ENCODE measurements at regions not wholly inside any gene's neighbourhood (a gene's known extent, or its start where the extent isn't known, plus 50 kb on each side); places are given as distances from the start of the nearest gene placed in this dataset.
"Not testable (repeated sequence)": the region's sequence is repeated elsewhere in the genome, so short reads cannot be mapped to it uniquely, and the experiment has no call there.

DNA sequence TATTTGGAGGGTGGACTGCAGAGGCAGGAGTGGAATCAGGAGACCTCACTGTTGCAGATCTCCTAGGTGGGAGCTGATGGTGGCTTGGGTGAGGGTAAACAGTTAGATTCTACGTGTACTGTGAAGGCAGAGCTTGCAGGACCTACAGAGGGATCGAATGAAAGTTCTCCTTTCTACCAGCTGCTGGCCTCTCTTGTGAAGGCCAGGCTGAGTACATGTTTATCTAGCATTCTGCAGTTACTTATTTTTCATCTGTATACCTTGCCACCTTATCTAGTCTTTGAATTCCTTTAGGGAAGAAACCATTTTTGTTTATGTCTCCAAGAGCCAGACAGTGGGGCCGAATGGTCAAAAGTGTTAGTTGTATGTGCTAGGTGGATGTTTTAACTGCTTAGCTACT is 57.6 kb downstream of the PTTG1 start:
- no peak for DNase-seq

DNA sequence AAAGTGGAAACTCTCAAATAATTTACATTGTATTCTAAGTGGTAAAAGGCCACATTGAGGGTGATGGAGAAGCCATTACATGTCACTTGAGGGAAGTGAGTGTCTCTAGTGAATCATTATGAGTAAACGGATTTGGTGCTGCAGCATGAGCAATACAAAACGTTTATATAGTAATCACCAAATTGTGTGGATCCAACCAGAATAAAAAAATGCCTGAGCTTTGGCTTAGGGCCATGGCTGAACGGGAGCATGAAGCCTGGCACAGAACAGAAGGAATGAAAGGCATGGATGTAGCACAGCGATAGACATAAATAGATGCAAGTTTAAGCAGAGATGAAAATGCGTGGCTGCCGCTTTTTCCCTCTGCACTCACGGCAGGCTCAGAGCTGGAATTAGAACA is 58.3 kb downstream of the PTTG1 start:
- DNase-seq = no peak

DNA sequence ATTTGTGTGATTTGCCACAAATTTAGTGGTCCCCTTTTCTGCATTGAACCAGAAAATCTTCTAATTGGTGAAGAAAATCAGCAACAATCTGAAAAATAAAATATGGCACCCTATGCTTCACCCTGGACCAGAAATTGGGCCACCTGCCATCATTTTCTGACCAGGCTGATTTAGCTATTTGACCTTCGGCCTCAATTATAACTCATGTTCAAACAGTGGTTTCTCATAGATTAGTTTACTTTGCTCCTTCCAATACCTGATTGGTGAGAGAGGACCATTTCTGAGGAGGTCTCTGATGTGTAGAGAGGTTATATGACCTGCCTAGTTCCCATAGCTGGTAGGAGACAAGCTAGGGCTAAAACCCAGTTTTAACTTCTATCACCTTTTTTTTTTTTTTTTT is 59.0 kb downstream of the PTTG1 start:
- no peak for DNase-seq

GRCh38 chr5:160484678-160485077 is 63.0 kb downstream of the PTTG1 start:
- DNase-seq = no peak

- no peak for DNase-seq
Measured at GRCh38 chr5:160485364-160485969, 63.8 kb downstream of the PTTG1 start.

DNA sequence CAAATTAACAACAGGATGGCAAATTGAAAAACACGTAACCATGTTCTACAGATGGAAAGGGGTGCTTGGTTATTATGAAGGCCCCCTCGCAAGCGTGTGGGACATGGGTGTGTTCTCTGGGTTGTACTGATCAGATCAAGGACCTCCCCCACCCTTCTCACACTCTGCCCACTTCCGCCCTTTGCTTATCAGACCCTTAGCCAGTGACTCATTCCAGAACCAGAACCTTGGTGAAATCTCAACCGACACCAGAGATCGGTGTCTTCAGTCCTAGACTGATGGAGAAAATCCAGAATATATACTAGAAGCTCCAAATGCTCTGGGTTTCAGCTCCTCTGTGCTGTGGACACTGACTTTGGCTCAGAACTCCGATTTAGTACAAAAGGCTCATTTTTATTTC is 64.9 kb downstream of the PTTG1 start:
- DNase-seq = no peak

DNA sequence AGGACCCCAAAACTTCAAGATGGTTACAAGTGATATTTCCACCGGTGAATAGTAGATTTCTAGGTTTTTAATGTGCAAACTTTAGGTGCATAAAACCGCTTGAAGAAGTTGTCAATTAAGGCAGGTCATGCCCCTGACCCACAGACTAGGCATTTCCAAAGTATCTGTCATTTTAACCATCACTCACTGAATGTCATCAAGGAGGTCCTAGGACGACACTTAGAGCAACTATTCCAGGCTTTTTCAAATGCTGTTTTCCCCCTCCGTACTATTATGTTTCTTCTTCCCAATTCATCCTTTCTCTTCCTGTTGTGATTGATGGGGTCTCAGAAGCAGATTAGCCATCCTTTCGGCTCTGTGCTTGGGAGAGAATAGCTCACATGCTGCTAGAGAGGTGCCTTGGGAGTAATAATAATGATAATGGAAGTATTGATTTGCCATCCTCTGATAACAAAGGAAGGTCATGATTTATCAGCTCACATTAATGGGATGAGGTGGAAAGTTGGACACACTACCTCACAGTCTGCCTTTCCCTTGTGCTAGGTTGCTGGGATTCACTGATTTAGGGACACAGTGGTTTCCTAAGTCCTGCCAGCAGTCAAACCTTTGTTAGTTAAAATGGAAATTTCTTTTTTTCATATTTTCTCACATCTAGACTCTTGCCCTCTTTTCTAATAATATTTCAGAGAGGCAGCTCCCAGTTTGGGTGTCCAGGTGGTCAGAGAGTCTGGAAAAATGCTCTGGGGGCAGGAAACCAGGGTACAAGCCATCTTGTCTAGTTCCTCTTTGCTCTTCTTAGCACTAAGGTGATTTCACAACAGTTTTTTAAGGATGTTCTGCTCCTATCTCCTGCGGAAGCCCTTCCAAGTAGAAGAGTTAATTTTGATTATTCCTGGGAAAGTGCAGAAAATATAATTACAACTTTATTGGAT is 67.0 kb downstream of the PTTG1 start:
- DNase-seq = no peak

DNA sequence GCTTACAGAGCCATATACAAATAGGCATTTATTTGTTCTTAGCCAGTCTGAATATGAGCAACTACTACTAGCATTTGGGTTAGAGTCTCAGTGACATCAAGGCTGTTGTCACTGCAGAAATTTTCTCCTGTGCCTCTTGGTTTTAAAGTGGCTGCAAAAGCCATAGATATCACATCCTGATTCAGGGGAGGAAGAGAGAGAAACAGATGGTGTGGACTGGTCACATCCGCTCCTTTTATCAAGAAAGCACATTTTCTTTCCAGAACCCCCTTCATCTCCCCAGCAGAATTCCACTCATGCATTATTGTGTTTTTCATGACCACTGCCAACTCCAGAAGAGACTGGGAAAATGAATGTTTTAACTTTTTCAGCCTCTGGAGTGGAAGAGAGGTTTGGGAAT is 69.8 kb downstream of the PTTG1 start:
- no peak for DNase-seq

DNA sequence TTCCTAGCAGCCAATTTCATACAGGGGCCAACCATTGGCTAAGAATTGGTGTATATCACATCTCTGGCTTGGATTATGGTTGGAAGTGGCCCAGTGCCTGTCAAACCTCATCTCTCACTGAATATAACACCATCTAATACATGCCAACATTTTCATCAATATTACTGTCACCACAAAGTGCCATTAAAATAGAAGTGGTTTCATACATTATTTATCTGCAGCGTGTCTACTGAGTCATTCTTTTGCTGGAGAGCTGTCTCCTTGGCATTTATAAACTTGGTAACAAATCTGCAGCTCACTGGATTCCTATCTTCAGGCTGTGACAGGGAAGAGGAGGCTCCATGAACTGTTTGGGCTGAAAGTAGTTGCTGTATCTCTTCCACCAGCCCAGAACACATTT is 70.9 kb downstream of the PTTG1 start:
- no peak for DNase-seq

GRCh38 chr5:160493806-160494338 is 72.2 kb downstream of the PTTG1 start:
- DNase-seq = no peak

DNA sequence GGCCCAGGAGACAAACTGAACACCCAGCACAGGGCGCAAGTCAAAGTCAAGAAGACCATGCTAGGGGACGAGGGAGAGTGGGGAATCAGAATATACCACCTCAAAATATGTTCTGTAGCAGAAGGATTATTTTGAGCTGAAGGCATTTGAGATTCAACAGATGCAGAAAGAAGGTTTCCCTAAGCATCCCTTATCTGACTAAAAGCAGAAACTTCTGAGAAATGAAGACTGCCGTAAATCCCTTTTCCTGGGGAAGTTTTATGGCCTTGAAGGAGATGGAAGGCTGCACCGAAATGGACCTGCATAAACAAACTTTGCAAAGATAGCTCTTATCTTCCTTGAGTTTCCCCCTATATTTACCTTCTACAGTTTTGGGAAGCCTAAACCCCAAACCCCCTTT is 72.8 kb downstream of the PTTG1 start:
- no peak for DNase-seq

GRCh38 chr5:160496334-160496733 is 74.7 kb downstream of the PTTG1 start:
- no peak for DNase-seq

GRCh38 chr5:160496784-160497183 is 75.1 kb downstream of the PTTG1 start:
- no peak for DNase-seq

DNA sequence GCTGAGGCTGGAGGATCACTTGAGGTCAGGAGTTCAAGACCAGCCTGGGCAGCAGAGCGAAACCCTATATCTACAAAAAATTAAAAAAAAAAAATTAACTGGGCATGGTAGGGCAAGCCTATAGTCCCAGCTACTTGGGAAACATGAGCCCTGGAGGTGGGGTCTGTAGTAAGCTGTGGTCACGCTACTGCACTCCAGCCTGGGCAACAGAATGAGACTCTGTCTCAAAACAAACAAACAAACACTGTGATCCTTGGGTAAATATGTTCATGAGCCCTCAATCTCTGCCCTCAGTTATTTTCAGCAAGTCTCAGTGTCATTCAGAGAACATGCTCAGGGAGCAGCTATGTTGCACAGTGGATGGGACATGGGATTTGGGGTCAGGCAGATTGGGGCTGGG is 76.2 kb downstream of the PTTG1 start:
- no peak for DNase-seq

DNA sequence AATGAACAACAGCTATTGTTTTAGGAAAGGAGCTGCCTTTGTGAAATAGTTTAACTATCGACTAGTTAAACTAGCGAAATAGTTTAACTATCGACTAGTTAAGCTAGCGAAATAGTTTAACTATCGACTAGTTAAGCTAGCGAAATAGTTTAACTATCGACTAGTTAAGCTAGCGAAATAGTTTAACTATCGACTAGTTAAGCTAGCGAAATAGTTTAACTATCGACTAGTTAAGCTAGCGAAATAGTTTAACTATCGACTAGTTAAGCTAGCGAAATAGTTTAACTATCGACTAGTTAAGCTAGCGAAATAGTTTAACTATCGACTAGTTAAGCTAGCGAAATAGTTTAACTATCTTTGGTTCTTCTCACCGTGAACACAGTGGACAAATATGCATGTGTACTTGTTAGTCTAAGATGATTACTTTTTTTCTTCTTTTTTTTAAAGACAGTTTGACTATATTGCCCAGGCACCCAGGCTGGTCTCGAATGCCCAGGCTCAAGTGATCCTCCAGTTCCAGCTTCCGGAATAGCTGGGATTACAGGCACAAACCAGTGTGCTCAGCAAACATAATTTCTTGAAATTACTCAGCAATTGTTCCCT is 76.9 kb downstream of the PTTG1 start:
- not testable (repeated sequence) for DNase-seq

DNA sequence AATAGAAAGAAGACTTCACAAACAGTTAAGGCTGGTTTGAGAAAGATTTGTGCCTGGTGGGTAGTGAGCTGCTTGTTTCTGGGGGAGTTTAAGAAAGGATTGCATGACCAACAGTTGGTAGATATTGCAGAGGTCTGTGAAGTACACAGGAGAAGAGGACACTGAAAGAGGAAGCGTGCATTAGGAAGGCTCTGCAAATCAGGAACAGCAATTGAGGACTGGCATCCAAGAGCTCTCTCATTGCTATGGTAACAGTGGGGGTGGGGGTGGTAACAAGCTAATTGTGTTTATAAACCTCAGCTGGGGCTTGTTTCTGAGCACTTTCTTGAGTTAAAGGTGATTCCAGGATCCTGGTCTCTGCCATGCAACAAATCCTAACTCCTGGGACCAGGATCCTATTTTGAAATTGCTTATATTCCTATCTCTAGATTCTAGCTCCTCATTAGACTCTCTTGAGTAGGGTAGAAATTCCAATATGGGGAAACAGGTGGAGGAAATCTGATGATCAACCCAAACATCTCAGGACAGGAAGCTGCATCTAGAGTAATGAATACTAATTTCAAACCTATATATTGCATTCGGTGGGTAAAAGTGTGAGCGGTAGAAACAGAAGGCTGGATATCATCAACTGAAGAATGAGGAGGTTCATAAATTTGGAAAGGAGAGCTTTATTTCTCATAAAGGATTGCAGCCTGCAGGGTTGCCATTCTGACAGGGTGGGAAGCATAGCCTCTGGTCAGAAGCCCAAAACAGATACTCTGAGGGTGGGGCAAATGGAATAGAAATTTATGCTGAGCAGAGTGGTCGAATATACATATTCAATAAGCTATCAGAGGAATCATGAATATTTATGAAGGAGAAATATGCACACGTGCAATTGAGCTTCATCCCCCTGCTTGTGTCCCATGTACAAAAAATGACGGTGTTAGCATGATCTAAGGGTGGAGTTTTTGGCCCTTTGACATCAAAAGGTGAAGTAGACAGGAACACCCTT is 79.4 kb downstream of the PTTG1 start:
- DNase-seq = no peak

GRCh38 chr5:160504906-160505305 is 83.3 kb downstream of the PTTG1 start:
- DNase-seq = no peak

GRCh38 chr5:160506006-160507004 is 84.7 kb downstream of the PTTG1 start:
- DNase-seq = no peak

- DNase-seq = no peak
Measured at GRCh38 chr5:160507221-160507721, 85.6 kb downstream of the PTTG1 start.

DNA sequence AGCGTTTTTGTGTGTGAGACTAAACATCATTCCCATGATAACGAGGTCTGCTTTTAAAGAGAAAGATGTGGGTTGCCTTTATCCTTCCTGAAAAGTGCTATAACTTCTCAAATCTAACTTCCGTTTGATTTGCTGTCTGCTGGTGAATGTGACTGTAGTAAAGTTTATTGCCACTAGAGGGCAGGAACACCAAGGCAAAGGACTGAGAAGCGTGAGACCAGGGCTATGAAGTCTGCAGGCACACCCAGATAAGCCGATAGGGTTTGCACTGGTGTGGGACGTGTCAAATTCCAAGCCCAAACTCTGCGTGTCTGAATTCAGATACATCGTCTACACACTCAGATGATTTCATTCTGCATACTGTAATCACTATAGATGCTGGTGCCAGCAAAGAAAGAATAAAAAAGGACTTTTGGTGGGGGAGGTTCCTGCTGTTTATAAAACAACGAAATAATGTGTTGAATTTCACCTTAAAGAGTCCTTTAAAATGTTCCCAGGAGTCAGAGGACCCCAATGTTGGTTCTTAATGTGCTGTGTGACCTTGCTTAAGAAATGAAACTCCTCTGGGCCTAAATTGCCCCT is 87.2 kb downstream of the PTTG1 start:
- peak; percentile 3 for DNase-seq

All from NCI-H1417 treated with DMSO at 0.1 percent for 48 hours (cell line).